H1 (cell line): ENCODE measurements at regions not wholly inside any gene's neighbourhood (a gene's known extent, or its start where the extent isn't known, plus 50 kb on each side); places are given as distances from the start of the nearest gene placed in this dataset.

Source experiments
- CTCF ChIA-PET: fragments of 300-600 bp; sonication (Branson Sonifier 250); formaldehyde crosslinking; loops from one replicate; lab custom pipeline; 2021; ENCODE audit not compliant: partially characterized antibody; lab: Charles Lee
- POLR2A ChIA-PET: fragments of 300-600 bp; sonication (Branson Sonifier 250); formaldehyde crosslinking; loops from one replicate; lab custom pipeline; 2021; ENCODE audit warnings: inconsistent platforms; ENCODE audit not compliant: partially characterized antibody; lab: Charles Lee
- DNase-seq, 2 experiments: peaks; one replicate each; pipeline versions ENCODE4 v3.0.0 to v3.0.0-alpha.2; 2010 to 2022; ENCODE audit warnings: low spot score in 2 of 2, low read depth in 1 of 2, mixed read lengths in 1 of 2
- FAIRE-seq: peaks from 2 replicates; lab custom pipeline; 2011; peaks lifted over from hg19 to GRCh38; lab: Jason Lieb, UNC
- H2AFZ ChIP-seq: 2 replicates; pipeline ENCODE4 v1.8.1; 2012; ENCODE audit warnings: low read length, inconsistent platforms
- H2AK5ac ChIP-seq: 2 replicates; pipeline ENCODE4 v1.6.1; 2013; ENCODE audit warnings: low read depth, low read length
- H2BK120ac ChIP-seq: replicated peaks from 2 replicates; pipeline ENCODE3; 2013; ENCODE audit warnings: low read depth, low read length, inconsistent platforms
- H2BK12ac ChIP-seq: 2 replicates; pipeline ENCODE4 v1.6.1; 2013; ENCODE audit warnings: low read depth, low read length
- H2BK15ac ChIP-seq: 2 replicates; pipeline ENCODE4 v1.6.1; 2013; ENCODE audit warnings: low read length
- H2BK20ac ChIP-seq: 2 replicates; pipeline ENCODE4 v1.6.1; 2013; ENCODE audit warnings: low read length
- H2BK5ac ChIP-seq: 2 replicates; pipeline ENCODE4 v1.6.1; 2013; ENCODE audit warnings: low read depth, low read length
- H3K14ac ChIP-seq: 2 replicates; pipeline ENCODE4 v1.6.1; 2013; ENCODE audit warnings: inconsistent platforms; ENCODE audit not compliant: insufficient read length
- H3K18ac ChIP-seq: 2 replicates; pipeline ENCODE4 v1.6.1; 2013; ENCODE audit warnings: low read length; ENCODE audit errors: extremely low read depth
- H3K23ac ChIP-seq: 2 replicates; pipeline ENCODE4 v1.6.1; 2013; ENCODE audit warnings: inconsistent platforms; ENCODE audit not compliant: insufficient read length
- H3K23me2 ChIP-seq: 2 replicates; pipeline ENCODE4 v1.6.1; 2013; ENCODE audit warnings: low read depth, low read length
- H3K27ac ChIP-seq: 2 replicates; pipeline ENCODE4 v1.6.1; 2011; ENCODE audit warnings: low read depth, low read length, inconsistent platforms
- H3K27me3 ChIP-seq, 4 experiments: replicated peaks in 1 of 4; 1 replicate in 1 of 4; 2 replicates in 3 of 4; pipeline versions ENCODE4 v1.6.1 to v1.8.1; 2011 to 2013; ENCODE audit warnings: low read length in 3 of 4, mild to moderate bottlenecking in 3 of 4, inconsistent platforms in 2 of 4, mixed read lengths in 2 of 4, moderate library complexity in 1 of 4; ENCODE audit not compliant: control insufficient read depth in 3 of 4, insufficient read depth in 3 of 4; ENCODE audit errors: extremely low read depth in 1 of 4
- H3K36me3 ChIP-seq, 4 experiments: 2 replicates each; pipeline versions ENCODE4 v1.6.1 to v1.8.1; 2011 to 2013; ENCODE audit warnings: mild to moderate bottlenecking in 4 of 4, low read length in 3 of 4, moderate library complexity in 2 of 4, control low read depth in 1 of 4, inconsistent platforms in 1 of 4; ENCODE audit not compliant: insufficient read depth in 4 of 4, control insufficient read depth in 2 of 4
- H3K4ac ChIP-seq: replicated peaks from 2 replicates; pipeline ENCODE3; 2013; ENCODE audit warnings: low read length, low read depth, mixed read lengths, inconsistent platforms; ENCODE audit not compliant: insufficient read length
- H3K4me1 ChIP-seq, 4 experiments: replicated peaks in 1 of 4; 1 replicate in 1 of 4; 2 replicates in 3 of 4; pipeline versions ENCODE4 v1.6.1 to v1.8.1; 2011 to 2013; ENCODE audit warnings: low read length in 3 of 4, inconsistent platforms in 2 of 4, mixed read lengths in 1 of 4; ENCODE audit not compliant: insufficient read depth in 4 of 4, control insufficient read depth in 3 of 4
- H3K4me2 ChIP-seq, 2 experiments: 2 replicates each; pipeline versions ENCODE4 v1.6.1 to v1.8.1; 2011 to 2013; ENCODE audit warnings: low read depth in 2 of 2, low read length in 2 of 2, control low read depth in 1 of 2, inconsistent platforms in 1 of 2, mild to moderate bottlenecking in 1 of 2; ENCODE audit not compliant: insufficient read depth in 1 of 2
- H3K4me3 ChIP-seq, 4 experiments: fragments of 200-600, 300-600 bp in 1 of 4; sonication (generic), shearing (Covaris generic), sonication (Bioruptor Twin) in 1 of 4; 2 replicates each; pipeline versions ENCODE4 v1.5.1 to v1.8.1; 2011 to 2016; ENCODE audit warnings: low read length in 4 of 4, low read depth in 3 of 4, control low read depth in 2 of 4, inconsistent platforms in 2 of 4, mild to moderate bottlenecking in 2 of 4, mixed read lengths in 1 of 4, moderate library complexity in 1 of 4; ENCODE audit not compliant: insufficient read depth in 2 of 4; ENCODE audit errors: extremely low read depth in 1 of 4
- H3K56ac ChIP-seq: replicated peaks from 2 replicates; pipeline ENCODE3; 2013; ENCODE audit warnings: low read depth, mild to moderate bottlenecking, mixed read lengths, low read length, inconsistent platforms; ENCODE audit not compliant: insufficient read length
- H3K79me1 ChIP-seq: 2 replicates; pipeline ENCODE4 v1.6.1; 2013; ENCODE audit warnings: low read depth, low read length, control low read depth
- H3K79me2 ChIP-seq, 2 experiments: 2 replicates each; pipeline versions ENCODE4 v1.6.1 to v1.8.1; 2012 to 2013; ENCODE audit warnings: low read length in 2 of 2, mild to moderate bottlenecking in 2 of 2, inconsistent platforms in 1 of 2; ENCODE audit not compliant: insufficient read depth in 2 of 2, control insufficient read depth in 1 of 2
- H3K9ac ChIP-seq, 4 experiments: replicated peaks in 1 of 4; 1 replicate in 1 of 4; 2 replicates in 3 of 4; pipeline versions ENCODE4 v1.6.1 to v1.8.1; 2011 to 2013; ENCODE audit warnings: low read depth in 3 of 4, low read length in 3 of 4, control low read depth in 2 of 4, mild to moderate bottlenecking in 2 of 4, moderate library complexity in 2 of 4, inconsistent platforms in 1 of 4; ENCODE audit errors: extremely low read depth in 1 of 4
- H3K9me3 ChIP-seq, 2 experiments: 2 replicates each; pipeline versions ENCODE4 v1.6.1 to v1.8.1; 2012 to 2013; ENCODE audit warnings: mild to moderate bottlenecking in 2 of 2, moderate library complexity in 2 of 2, control low read depth in 1 of 2, inconsistent platforms in 1 of 2, low read depth in 1 of 2, low read length in 1 of 2, mixed read lengths in 1 of 2; ENCODE audit not compliant: insufficient read depth in 2 of 2
- H4K20me1 ChIP-seq, 2 experiments: replicated peaks in 1 of 2; 2 replicates each; pipeline versions ENCODE3 to v1.8.1; 2011 to 2013; ENCODE audit warnings: inconsistent platforms in 2 of 2, low read length in 2 of 2, mild to moderate bottlenecking in 1 of 2; ENCODE audit not compliant: insufficient read depth in 2 of 2, control insufficient read depth in 1 of 2
- H4K5ac ChIP-seq: 2 replicates; pipeline ENCODE4 v1.6.1; 2013; ENCODE audit warnings: low read length, low read depth, mixed read lengths, inconsistent platforms; ENCODE audit not compliant: insufficient read length
- H4K8ac ChIP-seq: 2 replicates; pipeline ENCODE4 v1.8.0; 2013; ENCODE audit warnings: mild to moderate bottlenecking, moderate library complexity, low read length, inconsistent platforms; ENCODE audit not compliant: insufficient read depth; ENCODE audit errors: extremely low read depth
- H4K91ac ChIP-seq: replicated peaks from 2 replicates; pipeline ENCODE3; 2013; ENCODE audit warnings: low read length, mixed read lengths, inconsistent platforms; ENCODE audit not compliant: insufficient read length
- BRCA1 ChIP-seq: IDR thresholded peaks from 2 replicates; pipeline ENCODE4 v1.6.1; 2012; ENCODE audit warnings: low read depth, low read length, improper control_type of control experiment
- WGBS, 2 experiments: shearing (Covaris generic) in 1 of 2; methylation state at CpG; one replicate each; pipeline versions ENCODE4 v1.1.6 to v1.1.7; 2013 to 2015; ENCODE audit warnings: low lambda C conversion rate in 2 of 2, mixed read lengths in 2 of 2, inconsistent platforms in 1 of 2, low coverage in 1 of 2, missing lambda C conversion rate in 1 of 2; ENCODE audit not compliant: insufficient replicate concordance in 2 of 2, insufficient coverage in 1 of 2, insufficient read length in 1 of 2; ENCODE audit errors: extremely low coverage in 1 of 2, missing lambda C conversion rate in 1 of 2; 5-methylcytosine and 5-hydroxymethylcytosine counted together
- TF ChIP-seq, protein P1 (sequence below): IDR thresholded peaks from 2 replicates; pipeline ENCODE4 v1.6.1; 2012; ENCODE audit warnings: low read length, inconsistent platforms

DNA sequence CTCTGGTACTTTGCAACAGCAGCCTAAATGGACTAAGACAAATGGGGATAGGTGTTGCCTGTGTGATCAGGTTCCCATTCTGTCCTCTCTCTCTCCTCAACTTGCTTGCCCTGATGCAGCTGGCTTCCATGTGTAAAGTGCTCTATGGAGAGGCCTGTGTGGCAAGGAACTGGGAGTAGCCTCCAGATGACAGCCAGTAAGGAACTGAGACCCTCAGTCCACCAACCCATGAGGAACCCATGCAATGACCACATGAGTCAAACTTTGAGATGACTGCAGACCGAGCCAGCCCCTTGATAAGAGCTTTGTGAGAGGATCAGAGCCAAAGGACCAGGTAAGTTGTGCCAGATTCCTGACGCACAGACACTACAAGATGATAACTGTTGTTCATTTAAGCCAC lies 74.6 kb upstream of the ADPGK start:
- no peak for FAIRE-seq
- TF ChIP-seq, protein P1, sequence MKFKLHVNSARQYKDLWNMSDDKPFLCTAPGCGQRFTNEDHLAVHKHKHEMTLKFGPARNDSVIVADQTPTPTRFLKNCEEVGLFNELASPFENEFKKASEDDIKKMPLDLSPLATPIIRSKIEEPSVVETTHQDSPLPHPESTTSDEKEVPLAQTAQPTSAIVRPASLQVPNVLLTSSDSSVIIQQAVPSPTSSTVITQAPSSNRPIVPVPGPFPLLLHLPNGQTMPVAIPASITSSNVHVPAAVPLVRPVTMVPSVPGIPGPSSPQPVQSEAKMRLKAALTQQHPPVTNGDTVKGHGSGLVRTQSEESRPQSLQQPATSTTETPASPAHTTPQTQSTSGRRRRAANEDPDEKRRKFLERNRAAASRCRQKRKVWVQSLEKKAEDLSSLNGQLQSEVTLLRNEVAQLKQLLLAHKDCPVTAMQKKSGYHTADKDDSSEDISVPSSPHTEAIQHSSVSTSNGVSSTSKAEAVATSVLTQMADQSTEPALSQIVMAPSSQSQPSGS: no peak
- no peak for TF ChIP-seq BRCA1
- TF ChIP-seq, all 59 proteins: peak for 0
- Histone ChIP-seq H3K27me3 (no peaks in the 10 kb centered on the region), H3K56ac (no peak overlapping the region), H3K4ac (no peak overlapping the region), H3K27ac (no peak overlapping the region), H3K23me2 (peaks cover 4% of the 10 kb centered on the region; the same call in 1 of the 2 replicates), H3K23ac (no peak overlapping the region), H3K9me3 (no peaks in the 10 kb centered on the region), H2BK15ac (no peak overlapping the region), H2BK5ac (no peak overlapping the region), H3K9ac (no peak overlapping the region), H4K5ac (no peak overlapping the region), H3K4me1 (0 out of 7 replicates have a peak, but pooled peaks cover 0 to 3% (median 0%) of the 10 kb centered on the region in 4 experiments), H2BK12ac (no peak overlapping the region), H3K18ac (no peak overlapping the region), H4K91ac (no peak overlapping the region), H4K20me1 (no peaks in the 10 kb centered on the region), H3K4me3 (no peak overlapping the region), H3K79me2 (no peaks in the 10 kb centered on the region), H3K14ac (no peak overlapping the region), H4K8ac (no peak overlapping the region), H3K79me1 (no peaks in the 10 kb centered on the region), H2BK120ac (no peak overlapping the region), H2BK20ac (no peak overlapping the region), H3K4me2 (no peak overlapping the region), H3K36me3 (no peaks in the 10 kb centered on the region), H2AFZ (no peak overlapping the region), H2AK5ac (no peak overlapping the region)
- ChIA-PET CTCF (no interaction called here), POLR2A (no interaction called here)
- peak in 1 of 2 experiments; percentile 23 for DNase-seq
- WGBS, 2 experiments: 76% methylated on average over 2 of the region's 2 CpGs; no CpG with 5 or more reads in 1 of the 2 experiments
